ENCODE measurements at regions not wholly inside any gene's neighbourhood (a gene's known extent, or its start where the extent isn't known, plus 50 kb on each side); places are given as distances from the start of the nearest gene placed in this dataset.

DNA sequence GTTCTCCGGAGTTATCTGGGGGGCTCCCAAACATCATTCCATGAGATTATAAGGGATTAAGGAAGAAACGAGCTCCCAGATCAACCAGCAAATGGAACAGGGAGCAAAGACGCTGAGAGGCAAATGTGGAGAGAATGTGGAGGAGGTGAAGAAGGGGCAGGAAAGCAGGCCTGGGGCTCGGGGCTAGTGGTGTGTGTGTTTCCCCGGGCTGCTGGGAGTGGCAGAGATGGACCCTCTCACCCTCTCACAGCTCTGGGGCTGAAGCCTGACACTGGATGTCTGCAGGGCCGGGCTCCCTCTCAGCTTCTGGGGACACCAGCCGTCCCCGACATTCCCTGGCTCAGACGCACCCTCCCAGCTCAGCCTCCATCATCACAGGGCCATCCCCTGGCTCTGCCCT, 212.6 kb downstream of the THBS2 start:
- H3K4me3 ChIP-seq (ENCODE audit: control extremely low read depth in 1 of 5, extremely low read depth in 1 of 5, insufficient read depth in 1 of 5, low read depth in 2 of 5, low read length in 4 of 5): no peak overlapping the region
- no peak for TF ChIP-seq EZH2 (IDR thresholded peaks at IDR 0.05; ENCODE audit: borderline replicate concordance, insufficient read depth, low read depth, low read length, poor library complexity, severe bottlenecking)
- TF ChIP-seq, protein P1, sequence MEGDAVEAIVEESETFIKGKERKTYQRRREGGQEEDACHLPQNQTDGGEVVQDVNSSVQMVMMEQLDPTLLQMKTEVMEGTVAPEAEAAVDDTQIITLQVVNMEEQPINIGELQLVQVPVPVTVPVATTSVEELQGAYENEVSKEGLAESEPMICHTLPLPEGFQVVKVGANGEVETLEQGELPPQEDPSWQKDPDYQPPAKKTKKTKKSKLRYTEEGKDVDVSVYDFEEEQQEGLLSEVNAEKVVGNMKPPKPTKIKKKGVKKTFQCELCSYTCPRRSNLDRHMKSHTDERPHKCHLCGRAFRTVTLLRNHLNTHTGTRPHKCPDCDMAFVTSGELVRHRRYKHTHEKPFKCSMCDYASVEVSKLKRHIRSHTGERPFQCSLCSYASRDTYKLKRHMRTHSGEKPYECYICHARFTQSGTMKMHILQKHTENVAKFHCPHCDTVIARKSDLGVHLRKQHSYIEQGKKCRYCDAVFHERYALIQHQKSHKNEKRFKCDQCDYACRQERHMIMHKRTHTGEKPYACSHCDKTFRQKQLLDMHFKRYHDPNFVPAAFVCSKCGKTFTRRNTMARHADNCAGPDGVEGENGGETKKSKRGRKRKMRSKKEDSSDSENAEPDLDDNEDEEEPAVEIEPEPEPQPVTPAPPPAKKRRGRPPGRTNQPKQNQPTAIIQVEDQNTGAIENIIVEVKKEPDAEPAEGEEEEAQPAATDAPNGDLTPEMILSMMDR (IDR thresholded peaks at IDR 0.05): no peak
- ChIA-PET POLR2A (no interaction called here), CTCF (no interaction called here)
- no peak overlapping the region for H3K9ac ChIP-seq (ENCODE audit: low read length)
- H3K27me3 Mint-ChIP-seq: no peaks in the 10 kb centered on the region
- intact Hi-C loops (cut with micrococcal nuclease): no loop called here
- no peak overlapping the region for H2AFZ ChIP-seq (ENCODE audit: insufficient read depth, low read depth, low read length, poor library complexity, severe bottlenecking)
- WGBS (ENCODE audit: insufficient coverage): 85% methylated on average over 8 of the region's 9 CpGs
- no peak for ATAC-seq (ENCODE audit: low read depth)
- no peak for DNase-seq
- H3K9me3 ChIP-seq (ENCODE audit: control extremely low read depth in 1 of 3, control insufficient read depth in 2 of 3, insufficient read depth in 1 of 3, low read length in 2 of 3): peaks cover 0 to 4% (median 3%) of the 10 kb centered on the region in 3 donors
- no peak overlapping the region for H3K27ac Mint-ChIP-seq
- no peaks in the 10 kb centered on the region for H3K79me2 ChIP-seq (ENCODE audit: control insufficient read depth, insufficient read depth, low read length)
- no peak overlapping the region for H3K4me3 Mint-ChIP-seq
- H3K9me3 Mint-ChIP-seq (ENCODE audit: insufficient read depth): peaks cover 3% of the 10 kb centered on the region
- H3K4me2 ChIP-seq (replicated peaks; ENCODE audit: low read depth, low read length, poor library complexity, severe bottlenecking): no peak overlapping the region
- H3K4me1 Mint-ChIP-seq: no peaks in the 10 kb centered on the region
- H3K27ac ChIP-seq (ENCODE audit: low read length in 2 of 2): no peak overlapping the region
- H3K36me3 ChIP-seq (replicated peaks in 1 of 2; ENCODE audit: control extremely low read depth in 1 of 2, control insufficient read depth in 1 of 2, extremely low read depth in 1 of 2, insufficient read depth in 2 of 2, low read length in 1 of 2): no peaks in the 10 kb centered on the region
- H4K20me1 ChIP-seq (ENCODE audit: control insufficient read depth, insufficient read depth, low read length, poor library complexity, severe bottlenecking): no peaks in the 10 kb centered on the region
- H3K4me1 ChIP-seq (ENCODE audit: control insufficient read depth in 2 of 2, insufficient read depth in 2 of 2, low read length in 2 of 2): no peaks in the 10 kb centered on the region
- no peaks in the 10 kb centered on the region for H3K27me3 ChIP-seq (replicated peaks in 1 of 4; ENCODE audit: control extremely low read depth in 1 of 4, control insufficient read depth in 3 of 4, insufficient read depth in 4 of 4, low read length in 3 of 4)

DNA sequence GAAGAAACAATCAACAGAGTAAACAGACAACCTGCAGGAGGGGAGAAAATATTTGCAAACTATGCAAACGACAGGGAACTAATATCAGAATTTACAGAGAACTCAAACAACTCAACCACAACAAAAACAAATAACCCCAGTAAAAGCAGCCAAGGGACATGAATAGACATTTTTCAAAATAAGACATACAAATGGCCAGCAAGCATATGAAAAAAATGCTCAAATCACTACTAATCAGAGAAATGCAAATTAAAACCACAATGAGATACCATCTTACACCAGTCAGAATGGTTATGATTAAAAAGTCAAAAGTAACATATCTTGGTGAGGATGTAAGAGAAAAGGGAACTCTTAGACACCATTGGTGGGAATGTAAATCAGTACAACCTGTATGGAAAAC, 215.0 kb downstream of the THBS2 start:
- WGBS (ENCODE audit: insufficient coverage): no CpG with 5 or more reads among the region's 1 CpG
- intact Hi-C loops (cut with micrococcal nuclease): no loop called here
- no peak for DNase-seq
- H3K9me3 Mint-ChIP-seq (ENCODE audit: insufficient read depth): peaks cover 3% of the 10 kb centered on the region
- H3K27me3 Mint-ChIP-seq: no peaks in the 10 kb centered on the region
- Histone ChIP-seq H3K9ac (ENCODE audit: low read length) (no peak overlapping the region), H3K4me2 (replicated peaks; ENCODE audit: low read depth, low read length, poor library complexity, severe bottlenecking) (no peak overlapping the region), H3K27me3 (replicated peaks in 1 of 4; ENCODE audit: control extremely low read depth in 1 of 4, control insufficient read depth in 3 of 4, insufficient read depth in 4 of 4, low read length in 3 of 4) (no peaks in the 10 kb centered on the region), H3K79me2 (ENCODE audit: control insufficient read depth, insufficient read depth, low read length) (no peaks in the 10 kb centered on the region), H3K4me3 (ENCODE audit: control extremely low read depth in 1 of 5, extremely low read depth in 1 of 5, insufficient read depth in 1 of 5, low read depth in 2 of 5, low read length in 4 of 5) (no peak overlapping the region), H3K27ac (ENCODE audit: low read length in 2 of 2) (no peak overlapping the region), H3K9me3 (ENCODE audit: control extremely low read depth in 1 of 3, control insufficient read depth in 2 of 3, insufficient read depth in 1 of 3, low read length in 2 of 3) (peaks cover 0 to 12% (median 4%) of the 10 kb centered on the region in 3 donors), H3K4me1 (ENCODE audit: control insufficient read depth in 2 of 2, insufficient read depth in 2 of 2, low read length in 2 of 2) (no peaks in the 10 kb centered on the region), H2AFZ (ENCODE audit: insufficient read depth, low read depth, low read length, poor library complexity, severe bottlenecking) (no peak overlapping the region), H4K20me1 (ENCODE audit: control insufficient read depth, insufficient read depth, low read length, poor library complexity, severe bottlenecking) (no peaks in the 10 kb centered on the region), H3K36me3 (replicated peaks in 1 of 2; ENCODE audit: control extremely low read depth in 1 of 2, control insufficient read depth in 1 of 2, extremely low read depth in 1 of 2, insufficient read depth in 2 of 2, low read length in 1 of 2) (no peaks in the 10 kb centered on the region)
- ATAC-seq (ENCODE audit: low read depth): no peak
- ChIA-PET CTCF (no interaction called here), POLR2A (no interaction called here)
- H3K4me3 Mint-ChIP-seq: no peak overlapping the region
- TF ChIP-seq, protein P1 (IDR thresholded peaks at IDR 0.05): no peak
- TF ChIP-seq EZH2 (IDR thresholded peaks at IDR 0.05; ENCODE audit: borderline replicate concordance, insufficient read depth, low read depth, low read length, poor library complexity, severe bottlenecking): no peak
- no peaks in the 10 kb centered on the region for H3K4me1 Mint-ChIP-seq
- no peak overlapping the region for H3K27ac Mint-ChIP-seq

Data from B cell (primary cell).